SK-N-SH treated with all-trans-retinoic acid at 6 μM for 48 hours (cell line): ENCODE measurements at regions not wholly inside any gene's neighbourhood (a gene's known extent, or its start where the extent isn't known, plus 50 kb on each side); places are given as distances from the start of the nearest gene placed in this dataset.

ENCODE experiments used
- PATZ1 ChIP-seq: fragments of 250-450 bp; sonication (Bioruptor Pico); IDR thresholded peaks from 2 replicates; pipeline ENCODE4 v1.8.0; 2020; ENCODE audit warnings: mild to moderate bottlenecking, moderate library complexity, borderline replicate concordance
- ZFP3 ChIP-seq: fragments of 250-450 bp; sonication (Bioruptor Pico); IDR thresholded peaks from 2 replicates; pipeline ENCODE4 v1.5.0; 2020; ENCODE audit warnings: mild to moderate bottlenecking, moderate library complexity
- ZFP30 ChIP-seq: fragments of 450-650 bp; formaldehyde crosslinking; IDR thresholded peaks from 2 replicates; pipeline ENCODE4 v1.5.0; 2022; ENCODE audit warnings: mild to moderate bottlenecking, moderate library complexity
- ZNF8 ChIP-seq: fragments of 450-650 bp; formaldehyde crosslinking; IDR thresholded peaks from 2 replicates; pipeline ENCODE4 v1.5.0; 2020; ENCODE audit warnings: mild to moderate bottlenecking, moderate library complexity
- TF ChIP-seq, protein P1 (sequence below): fragments of 250-450 bp; sonication (Bioruptor Pico); IDR thresholded peaks from 2 replicates; pipeline ENCODE4 v1.5.1; 2020; ENCODE audit warnings: low read depth, mild to moderate bottlenecking, moderate library complexity

DNA sequence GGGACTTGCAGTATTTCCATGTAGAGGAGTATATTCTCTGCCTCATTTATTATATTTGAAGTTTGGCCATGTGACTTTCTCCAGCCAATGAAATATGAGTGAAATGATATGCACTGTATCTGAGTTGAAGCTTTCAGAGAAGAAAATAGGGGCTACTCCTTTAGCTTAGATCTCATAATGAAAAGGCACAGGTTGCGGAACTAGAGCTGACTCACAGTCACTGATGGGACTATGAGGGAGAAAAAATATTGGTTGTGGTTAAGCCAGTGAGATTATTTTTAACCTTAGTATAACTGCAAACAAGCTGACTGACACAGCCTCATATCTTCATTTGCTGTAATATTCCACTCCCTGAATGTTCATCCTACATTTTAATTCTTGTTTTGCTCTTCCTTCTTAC, 1104.3 kb downstream of the RPA4 start:
- TF ChIP-seq, protein P1, sequence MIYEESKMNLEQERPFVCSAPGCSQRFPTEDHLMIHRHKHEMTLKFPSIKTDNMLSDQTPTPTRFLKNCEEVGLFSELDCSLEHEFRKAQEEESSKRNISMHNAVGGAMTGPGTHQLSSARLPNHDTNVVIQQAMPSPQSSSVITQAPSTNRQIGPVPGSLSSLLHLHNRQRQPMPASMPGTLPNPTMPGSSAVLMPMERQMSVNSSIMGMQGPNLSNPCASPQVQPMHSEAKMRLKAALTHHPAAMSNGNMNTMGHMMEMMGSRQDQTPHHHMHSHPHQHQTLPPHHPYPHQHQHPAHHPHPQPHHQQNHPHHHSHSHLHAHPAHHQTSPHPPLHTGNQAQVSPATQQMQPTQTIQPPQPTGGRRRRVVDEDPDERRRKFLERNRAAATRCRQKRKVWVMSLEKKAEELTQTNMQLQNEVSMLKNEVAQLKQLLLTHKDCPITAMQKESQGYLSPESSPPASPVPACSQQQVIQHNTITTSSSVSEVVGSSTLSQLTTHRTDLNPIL (CRISPR knock-in tag), result no peak
- TF ChIP-seq PATZ1 (CRISPR knock-in tag) (no peak), ZFP3 (CRISPR knock-in tag) (no peak), ZNF8 (CRISPR knock-in tag) (no peak), ZFP30 (CRISPR knock-in tag) (no peak)
